HG02852 (cell line): ENCODE measurements at regions not wholly inside any gene's neighbourhood (a gene's known extent, or its start where the extent isn't known, plus 50 kb on each side); places are given as distances from the start of the nearest gene placed in this dataset.
"Not testable (repeated sequence)": the region's sequence is repeated elsewhere in the genome, so short reads cannot be mapped to it uniquely, and the experiment has no call there.

Source experiments
- ATAC-seq: cut with Tn5 transposase; IDR thresholded peaks from one replicate; pipeline ENCODE4 v1.9.1; 2021; ENCODE audit warnings: mild to moderate bottlenecking, moderate library complexity; ENCODE audit not compliant: unreplicated experiment

DNA sequence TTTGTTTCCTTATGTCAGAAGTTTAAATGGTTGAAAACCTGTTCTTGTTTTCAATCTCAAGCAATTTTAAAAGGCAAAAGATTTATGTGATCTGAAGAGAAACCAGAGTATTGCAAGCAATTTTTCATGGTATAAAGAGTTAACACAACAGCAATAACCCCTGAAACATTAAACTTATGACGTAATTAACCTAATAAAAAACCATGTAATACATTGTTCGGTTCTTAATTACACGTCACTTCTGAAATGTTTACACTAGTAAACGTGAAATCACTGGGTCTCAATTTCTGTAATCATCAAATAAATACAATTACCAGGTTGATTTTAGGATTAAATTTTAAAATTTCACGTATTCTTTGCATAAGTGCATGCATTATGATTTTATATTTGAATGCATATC lies 914.5 kb downstream of the NLGN4X start:
- ATAC-seq = no peak

DNA sequence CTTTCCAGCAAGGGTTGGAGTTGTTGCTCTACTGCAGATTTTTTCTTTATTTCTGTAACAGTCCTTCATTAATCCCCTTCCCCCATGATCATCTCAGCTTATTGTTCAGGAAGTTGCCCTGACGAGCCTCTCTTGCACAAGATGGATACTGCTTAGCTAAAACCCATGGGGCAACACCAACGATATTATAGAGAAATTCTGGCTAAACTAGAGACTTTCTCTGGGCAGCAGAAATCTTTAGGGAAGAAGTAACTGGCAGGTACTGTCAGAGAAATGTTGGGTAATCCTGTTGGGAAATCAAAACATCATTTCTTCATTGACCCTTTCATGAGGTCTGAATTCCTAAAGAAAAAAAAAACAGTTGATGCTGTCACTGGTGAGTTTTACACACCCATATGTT lies 921.3 kb downstream of the NLGN4X start:
- no peak for ATAC-seq

DNA sequence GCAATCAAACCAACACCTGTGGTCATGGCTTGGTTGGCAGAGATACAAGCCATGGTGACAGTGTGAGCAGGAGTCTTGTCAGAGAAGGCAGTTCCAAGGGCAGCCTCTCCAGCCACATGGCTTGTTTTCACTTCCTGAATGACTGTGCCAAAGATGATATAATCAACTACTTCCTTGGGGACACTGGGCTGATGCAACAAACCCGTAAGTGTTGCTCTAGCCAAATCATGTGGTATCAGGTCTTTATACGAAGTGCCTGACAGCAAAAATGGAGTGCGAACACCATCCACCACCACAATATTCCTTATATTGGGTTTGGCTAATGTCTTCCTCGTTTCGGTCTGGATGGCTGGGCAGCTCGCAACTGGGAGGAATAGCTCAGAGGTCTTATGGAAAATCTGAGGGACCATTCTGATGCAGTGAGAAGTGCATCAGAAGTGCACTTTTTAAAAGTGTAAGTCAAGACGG lies 922.0 kb downstream of the NLGN4X start:
- ATAC-seq = no peak

DNA sequence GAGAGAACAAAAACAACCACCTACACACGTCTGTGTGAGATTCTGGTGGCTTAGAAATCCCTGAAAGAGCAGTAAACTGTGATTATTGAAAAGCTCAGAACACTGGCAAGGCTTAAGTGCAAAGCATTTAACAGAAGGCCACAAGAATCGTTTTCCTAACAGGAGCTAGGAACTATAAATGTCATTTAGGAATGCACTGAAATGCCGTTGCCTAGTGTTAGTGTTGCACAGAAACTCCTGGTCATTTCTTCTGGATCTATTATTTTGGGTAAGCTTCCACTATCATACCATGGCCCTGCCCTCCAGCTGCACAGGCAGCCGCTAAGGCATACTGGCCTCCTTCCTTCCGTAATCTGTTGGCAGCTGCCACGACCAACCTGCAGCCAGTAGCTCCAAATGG lies 923.2 kb downstream of the NLGN4X start:
- no peak for ATAC-seq

DNA sequence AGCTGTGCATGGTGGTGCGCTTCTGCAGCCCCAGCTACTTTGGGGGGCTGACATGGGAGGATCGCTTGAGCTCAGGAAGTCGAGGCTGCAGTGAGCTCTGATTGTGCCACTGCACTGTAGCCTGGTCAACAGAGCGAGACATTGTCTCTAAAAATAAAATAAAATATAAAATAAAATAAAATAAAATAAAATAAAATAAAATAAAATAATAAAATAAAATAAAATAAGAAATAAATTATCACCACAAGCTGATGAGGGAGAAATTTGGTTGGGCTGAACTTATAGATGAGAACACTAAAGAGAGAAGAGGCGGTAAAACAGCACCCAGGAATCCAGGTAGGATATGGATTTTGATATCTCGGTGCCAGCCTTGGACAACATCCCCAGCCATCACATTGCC lies 933.7 kb downstream of the NLGN4X start:
- ATAC-seq = no peak

DNA sequence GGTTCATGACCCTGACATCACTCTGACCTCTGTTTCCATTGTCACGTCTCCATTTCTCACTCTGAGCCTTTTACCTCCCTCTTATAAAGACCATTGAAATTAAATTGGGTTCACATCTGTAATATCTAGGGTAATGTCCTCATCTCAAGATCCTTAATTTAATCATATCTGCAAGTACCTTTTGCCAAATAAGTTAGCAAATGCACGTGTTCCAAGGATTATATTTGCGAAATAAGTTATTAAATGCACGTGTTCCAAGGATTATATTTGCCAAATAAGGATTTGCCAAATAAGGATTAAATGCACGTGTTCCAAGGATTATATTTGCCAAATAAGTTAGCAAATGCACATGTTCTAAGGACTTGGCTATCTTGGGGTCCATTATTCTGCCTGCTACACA lies 938.0 kb downstream of the NLGN4X start:
- ATAC-seq = no peak

DNA sequence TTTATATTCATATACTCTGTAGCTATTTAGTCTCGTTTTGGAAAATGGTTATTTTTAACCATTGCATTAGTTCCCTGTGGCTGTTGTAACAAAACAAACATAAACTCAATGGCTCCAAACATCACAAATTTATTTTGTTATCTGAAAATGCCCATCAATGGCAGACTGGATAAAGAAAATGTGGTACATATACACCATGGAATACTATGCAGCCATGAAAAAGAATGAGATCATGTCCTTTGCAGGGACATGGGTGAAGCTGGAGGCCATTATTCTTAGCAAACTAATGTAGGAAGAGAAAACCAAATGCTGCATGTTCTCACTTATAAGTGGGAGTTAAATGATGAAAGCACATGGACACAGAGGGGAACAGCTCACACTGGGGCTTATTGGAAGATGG lies 938.7 kb downstream of the NLGN4X start:
- ATAC-seq = not testable (repeated sequence)

DNA sequence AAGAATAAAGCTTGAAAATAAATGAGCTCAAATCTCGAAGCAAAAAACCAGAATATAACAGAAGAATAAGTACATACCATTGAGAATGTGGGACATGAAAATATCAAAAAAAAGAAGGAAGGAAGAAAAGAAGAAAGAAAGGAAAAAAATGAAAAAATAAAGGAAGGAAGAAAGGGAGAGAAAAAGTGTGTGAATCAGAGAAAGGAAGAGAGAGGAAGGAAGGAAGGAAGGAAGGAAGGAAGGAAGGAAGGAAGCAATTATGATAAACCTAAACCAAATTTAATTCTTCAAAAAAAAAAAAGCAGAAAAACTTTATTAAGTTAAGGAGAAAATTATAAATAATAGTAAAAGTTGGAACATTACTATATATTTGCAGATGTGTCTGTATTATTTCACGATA lies 949.8 kb downstream of the NLGN4X start:
- ATAC-seq = no peak

DNA sequence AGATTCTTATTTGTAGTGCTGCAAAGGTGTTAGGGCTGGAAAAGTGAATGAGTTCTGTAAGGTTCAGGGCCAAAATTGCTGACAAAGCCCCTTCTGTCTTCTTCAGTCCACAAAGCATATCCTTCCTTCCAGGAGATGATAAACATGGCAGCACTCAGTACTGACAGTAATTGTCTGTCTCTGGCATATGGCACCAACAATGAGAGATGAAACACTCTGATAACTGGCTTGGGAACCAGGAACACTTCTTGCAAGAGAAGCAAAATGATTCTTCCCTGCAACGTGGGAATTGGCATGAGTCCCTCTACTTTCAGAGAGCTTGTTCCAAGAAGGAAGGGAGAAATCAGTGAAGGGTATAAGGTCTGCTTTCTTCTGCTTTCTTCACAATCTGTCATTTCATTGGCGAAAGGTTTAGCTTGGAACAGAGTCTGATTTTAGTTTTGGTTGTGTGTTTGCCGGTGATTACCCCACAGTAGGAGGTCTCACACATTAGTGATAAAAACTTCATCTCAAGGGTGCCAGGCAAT lies 963.3 kb downstream of the NLGN4X start:
- no peak for ATAC-seq

DNA sequence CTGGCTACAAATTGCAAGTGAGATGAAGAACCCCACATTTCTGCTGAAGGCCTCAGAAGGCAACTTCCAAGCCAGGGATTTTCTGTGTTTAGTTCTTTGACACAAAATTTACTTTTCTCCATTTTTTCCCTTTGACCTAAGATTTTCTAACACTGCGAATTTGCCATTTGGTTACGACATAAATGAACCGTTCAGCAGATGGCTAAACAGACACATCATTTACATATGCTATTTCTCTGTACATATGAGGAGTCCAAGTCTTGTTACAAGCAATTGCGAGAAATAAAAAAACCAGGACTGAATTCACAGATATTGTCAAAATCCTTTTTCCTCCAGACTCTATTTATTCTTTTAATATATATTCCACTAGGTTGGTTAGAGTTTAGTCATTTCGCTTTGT lies 978.6 kb downstream of the NLGN4X start:
- ATAC-seq = no peak

DNA sequence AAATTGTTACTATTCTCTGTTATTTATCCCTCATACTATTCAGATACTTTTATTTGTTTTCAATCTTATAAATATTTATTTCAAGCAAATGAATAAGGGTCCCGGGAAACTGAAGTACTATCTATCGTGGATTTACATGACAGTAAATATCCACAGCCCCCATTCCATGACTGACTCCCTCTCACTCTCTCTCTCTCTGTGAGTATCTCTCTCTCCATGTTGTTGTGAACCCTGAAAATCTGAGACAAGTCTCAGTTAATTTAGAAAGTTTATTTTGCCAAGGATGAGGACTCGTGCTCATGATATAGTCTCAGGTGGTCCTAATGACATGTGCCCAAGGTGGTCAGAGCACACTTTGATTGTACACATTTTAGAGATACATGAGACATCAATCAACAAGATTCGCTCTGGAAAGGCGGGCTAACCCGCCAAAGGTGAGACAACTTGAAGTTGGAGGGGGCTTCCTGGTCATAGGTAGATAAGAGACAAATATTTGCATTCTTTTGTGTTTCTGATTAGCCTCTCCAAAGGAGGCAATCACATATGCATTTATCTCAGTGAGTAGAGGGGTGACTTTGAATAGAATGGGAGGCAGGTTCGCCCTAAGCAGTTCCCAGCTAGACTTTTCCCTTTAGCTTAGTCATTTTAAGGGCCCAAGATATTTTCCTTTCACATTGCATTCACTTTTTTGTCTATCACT lies 986.4 kb downstream of the NLGN4X start:
- no peak for ATAC-seq

DNA sequence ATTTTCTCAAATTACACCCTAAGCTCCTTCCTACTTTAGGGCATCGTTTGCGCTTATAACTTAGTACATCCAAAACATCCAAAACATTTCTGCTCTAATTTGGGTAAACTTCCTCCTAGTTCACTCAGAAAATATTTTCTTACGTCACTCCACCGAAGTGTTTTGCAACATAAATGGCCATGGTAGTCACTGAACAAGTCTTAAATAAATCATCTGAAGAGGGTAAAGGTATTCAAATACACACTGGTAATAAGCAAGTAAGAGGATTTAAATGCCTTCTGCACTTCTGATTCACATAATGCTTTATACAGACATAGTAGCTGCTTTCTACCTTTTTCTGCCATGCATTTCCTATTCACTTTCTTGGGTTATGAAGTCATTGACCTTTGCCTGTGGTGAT lies 991.9 kb downstream of the NLGN4X start:
- ATAC-seq = no peak

DNA sequence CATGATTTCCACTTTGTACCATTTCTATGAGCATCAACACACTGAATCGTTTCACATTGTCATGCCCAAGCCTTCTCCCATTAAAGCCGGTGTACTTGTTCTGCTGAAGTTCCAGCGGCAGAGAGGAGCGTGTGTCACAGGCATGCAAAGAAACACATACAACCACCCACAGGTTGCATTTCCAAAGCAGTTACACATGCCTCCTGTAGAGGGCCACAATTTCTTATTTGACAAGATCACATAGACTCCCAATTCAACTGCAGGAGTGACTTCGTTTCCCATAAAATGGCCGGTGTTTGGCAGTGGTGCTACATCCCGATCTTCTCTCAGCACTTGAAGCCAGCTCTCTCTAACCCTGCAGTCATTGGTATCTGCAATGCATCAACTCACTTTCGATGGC lies 992.6 kb downstream of the NLGN4X start:
- ATAC-seq = no peak

DNA sequence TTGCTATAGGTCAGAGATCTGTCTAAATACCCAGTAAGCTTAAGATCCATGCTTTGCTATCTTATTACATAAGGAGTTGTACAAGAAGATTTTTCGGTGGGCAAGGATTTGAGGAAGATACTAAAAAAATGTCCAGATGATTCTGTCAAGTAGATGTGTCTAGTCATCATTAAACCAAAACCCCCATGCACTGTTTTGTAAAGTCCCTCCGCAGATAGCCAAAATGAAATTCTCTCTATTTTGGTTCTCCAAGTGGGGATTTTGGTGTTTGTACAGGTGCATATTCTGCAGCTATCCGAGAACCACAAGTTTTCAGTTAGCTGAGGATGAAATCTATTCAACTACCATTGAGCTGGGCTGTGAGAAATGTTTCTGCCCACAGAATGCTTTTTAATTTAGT lies 994.8 kb downstream of the NLGN4X start:
- no peak for ATAC-seq

DNA sequence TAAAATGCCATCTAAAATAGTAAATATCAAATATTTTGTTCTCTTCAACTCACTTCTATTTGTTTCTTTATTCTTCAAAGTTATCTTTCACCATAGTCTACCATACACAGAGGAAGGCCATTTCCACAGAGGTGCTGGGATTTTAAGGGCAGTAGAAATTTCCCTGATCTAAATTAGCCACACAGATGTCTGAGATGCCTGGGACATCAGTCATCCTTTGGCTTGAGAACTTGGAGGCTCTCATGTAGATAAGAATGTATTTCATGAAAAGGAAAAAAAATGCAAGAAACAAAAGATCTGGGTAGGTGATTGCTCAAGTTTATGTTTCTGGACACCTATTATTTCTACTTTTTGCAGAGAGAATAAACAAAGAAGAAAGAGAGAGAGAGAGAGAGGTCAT lies 1008.2 kb downstream of the NLGN4X start:
- no peak for ATAC-seq

DNA sequence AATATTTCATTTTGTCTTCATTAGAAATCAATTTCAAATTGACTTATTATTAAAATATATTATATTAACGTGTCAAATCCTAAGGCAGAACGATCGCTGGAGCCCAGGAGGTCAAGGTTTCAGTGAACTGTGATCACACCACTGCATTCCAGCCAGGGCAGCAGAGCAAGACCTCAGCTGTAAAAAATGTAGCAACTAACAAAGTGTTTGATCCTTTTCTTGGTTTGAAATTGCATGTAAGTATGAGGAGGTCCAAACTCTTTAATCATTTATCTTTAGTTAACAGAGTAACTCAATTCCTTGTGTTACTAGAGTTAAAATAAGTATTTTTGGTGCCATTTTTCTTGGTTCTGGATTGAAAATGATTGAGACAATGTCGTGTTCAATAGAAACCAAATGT lies 1033.9 kb downstream of the NLGN4X start:
- ATAC-seq = no peak

DNA sequence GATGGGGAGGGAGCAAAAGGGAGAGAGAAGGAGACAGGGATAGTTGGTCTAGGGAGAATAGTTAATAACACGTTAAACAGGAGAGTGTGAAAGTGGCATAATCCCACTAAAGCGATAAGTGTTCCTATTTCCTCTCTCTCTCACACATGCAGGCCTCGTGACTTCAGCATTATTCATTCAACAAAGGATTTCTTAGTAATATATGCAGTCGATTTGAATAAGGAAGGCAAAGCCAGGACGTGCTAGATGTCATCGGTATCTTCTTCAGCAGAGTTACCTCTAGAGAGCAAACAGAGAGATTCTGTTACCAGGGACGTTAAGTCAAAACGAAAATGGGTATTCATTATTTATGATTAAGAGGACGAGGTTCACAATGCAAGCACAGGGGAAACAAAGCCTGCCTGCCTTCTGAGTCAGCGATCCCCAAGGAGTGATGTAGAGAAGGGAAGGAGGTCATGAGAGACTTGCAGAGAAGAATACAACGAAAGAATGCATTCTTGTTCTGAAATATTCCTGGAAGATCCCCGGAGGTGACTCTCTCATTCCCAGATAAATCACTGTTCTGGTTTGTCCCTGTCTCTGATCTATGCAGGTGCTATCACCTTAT lies 1048.4 kb downstream of the NLGN4X start:
- no peak for ATAC-seq

DNA sequence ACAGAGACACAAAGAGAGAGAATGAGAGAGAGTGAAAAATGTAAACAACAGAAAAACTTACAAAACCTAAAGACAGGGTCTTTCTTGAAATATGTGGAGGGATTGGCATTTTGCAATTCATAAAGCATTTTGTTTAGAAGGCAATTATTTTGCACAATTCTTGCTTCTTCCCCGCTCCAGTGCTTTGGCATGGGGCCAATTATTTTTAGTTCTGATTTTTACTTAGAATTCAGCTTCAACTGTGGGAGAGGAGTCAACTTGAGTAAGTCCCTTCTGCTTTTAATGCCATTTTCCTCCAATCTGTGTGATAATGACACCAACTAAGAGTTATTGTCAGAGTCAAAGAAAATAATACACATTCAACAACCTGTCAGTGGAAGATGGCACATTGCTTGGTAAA lies 1051.9 kb downstream of the NLGN4X start:
- ATAC-seq = no peak

DNA sequence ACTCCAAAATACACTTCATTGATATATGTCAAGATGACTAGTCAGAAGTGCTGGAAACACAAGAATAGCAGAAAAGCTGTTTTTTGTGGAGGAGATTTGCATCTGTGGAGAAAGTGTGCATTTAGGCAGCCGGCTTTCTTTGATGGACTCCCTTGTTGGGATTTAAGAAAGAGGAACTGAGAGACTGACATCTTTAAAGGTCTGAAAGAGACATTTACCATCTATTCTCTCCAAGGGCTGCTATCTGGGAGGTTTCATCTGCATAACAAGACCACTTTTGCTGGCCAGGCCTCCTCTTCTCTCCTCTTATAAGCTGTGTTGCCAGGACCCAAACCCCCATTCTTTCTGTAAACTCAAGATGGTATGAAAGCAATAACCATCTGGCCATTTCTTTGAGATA lies 1065.0 kb downstream of the NLGN4X start:
- no peak for ATAC-seq

DNA sequence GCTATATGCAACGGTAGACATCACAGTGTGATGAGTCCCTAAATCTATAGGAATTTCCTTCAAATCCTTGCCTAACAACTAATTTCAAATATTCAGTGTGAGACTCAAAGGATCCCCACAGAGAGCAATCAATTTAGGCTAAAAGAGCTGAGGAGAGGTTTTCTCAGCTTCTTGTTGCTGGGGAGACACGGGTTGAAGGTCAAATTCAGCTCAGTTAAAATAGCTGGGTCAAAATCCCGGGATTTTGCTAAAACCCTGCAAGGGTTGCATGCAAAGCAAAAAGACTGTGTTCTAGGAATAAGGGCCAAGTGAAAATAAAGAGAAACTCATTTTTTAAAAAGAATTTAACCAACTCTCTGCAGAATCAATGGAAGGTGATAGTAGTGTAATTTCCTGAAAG lies 1073.4 kb downstream of the NLGN4X start:
- ATAC-seq = no peak

DNA sequence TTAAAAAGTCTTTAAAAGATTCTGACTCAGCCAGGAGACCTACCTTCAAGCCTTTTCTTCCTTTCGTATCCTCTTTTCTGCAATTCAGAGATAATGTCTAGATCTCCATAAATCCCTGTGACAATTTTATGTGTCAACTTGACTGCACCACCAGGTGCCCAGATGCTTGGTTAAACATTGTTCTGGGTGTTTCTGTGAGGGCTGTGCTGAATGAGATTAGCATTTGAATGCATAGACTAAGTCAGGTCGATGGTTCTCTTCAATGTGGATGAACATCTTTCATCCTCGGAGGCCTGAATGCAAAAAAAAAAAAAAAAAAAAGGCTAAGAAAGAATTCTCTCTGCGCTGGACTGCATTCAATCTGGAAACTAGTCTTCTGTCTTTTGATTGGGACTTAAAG lies 1082.7 kb downstream of the NLGN4X start:
- no peak for ATAC-seq

DNA sequence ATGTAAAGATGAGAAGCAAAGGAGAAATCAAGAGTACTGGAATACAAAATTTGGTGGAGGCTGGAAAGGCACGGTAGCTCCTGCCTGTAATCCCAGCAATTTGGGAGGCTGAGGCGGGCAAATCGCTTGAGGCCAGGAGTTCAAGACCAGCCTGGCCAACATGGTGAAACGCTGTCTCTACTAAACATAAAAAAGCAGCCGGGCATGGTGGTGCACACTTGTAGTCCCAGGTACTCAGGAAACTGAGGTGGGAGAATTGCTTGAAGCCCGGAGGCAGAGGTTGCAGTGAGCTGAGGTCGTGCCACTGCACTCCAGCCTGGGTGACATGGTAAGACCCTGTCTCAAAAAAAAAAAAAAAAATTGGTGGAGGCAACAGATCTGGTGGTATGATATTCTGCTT lies 1086.0 kb downstream of the NLGN4X start:
- ATAC-seq = no peak
